ENCODE measurements at regions not wholly inside any gene's neighbourhood (a gene's known extent, or its start where the extent isn't known, plus 50 kb on each side); places are given as distances from the start of the nearest gene placed in this dataset.

DNA sequence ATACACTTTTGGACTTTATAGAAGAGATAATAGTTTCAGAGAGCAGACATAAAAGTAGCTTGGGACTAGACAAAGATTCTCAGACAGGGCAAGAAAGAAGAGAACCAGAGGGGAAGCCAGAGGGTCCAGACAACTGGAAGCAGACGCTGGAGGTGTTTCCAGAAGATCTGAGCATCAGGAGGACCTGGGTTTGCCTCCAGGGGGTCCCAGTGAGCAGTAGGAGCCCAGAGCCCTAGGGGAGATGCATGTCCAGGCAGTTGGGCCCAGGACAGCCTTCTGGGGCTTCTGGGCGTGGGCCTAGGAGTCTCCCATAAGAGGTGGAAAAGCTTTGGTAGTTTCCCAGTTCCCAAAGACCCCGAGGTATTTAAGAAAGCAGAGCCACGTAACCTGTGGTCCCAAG is 251.2 kb upstream of the ID2 start:
- ATAC-seq = no peak
- Histone ChIP-seq H3K36me3 (no peaks in the 10 kb centered on the region), H3K9me3 (no peaks in the 10 kb centered on the region), H3K4me3 (no peak overlapping the region), H3K27ac (no peak overlapping the region), H3K27me3 (no peaks in the 10 kb centered on the region), H3K4me1 (no peaks in the 10 kb centered on the region)
- no peak for TF ChIP-seq POLR2A (IDR thresholded peaks at IDR 0.05)
- TF ChIP-seq, protein P1, sequence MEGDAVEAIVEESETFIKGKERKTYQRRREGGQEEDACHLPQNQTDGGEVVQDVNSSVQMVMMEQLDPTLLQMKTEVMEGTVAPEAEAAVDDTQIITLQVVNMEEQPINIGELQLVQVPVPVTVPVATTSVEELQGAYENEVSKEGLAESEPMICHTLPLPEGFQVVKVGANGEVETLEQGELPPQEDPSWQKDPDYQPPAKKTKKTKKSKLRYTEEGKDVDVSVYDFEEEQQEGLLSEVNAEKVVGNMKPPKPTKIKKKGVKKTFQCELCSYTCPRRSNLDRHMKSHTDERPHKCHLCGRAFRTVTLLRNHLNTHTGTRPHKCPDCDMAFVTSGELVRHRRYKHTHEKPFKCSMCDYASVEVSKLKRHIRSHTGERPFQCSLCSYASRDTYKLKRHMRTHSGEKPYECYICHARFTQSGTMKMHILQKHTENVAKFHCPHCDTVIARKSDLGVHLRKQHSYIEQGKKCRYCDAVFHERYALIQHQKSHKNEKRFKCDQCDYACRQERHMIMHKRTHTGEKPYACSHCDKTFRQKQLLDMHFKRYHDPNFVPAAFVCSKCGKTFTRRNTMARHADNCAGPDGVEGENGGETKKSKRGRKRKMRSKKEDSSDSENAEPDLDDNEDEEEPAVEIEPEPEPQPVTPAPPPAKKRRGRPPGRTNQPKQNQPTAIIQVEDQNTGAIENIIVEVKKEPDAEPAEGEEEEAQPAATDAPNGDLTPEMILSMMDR (IDR thresholded peaks at IDR 0.05 in 4 of 5, conservative IDR thresholded peaks at IDR 0.05 in 1 of 5) = no peak
- intact Hi-C loops (cut with DNase I; ENCODE audit: low total_unique reads) = no loop called here
- in situ Hi-C loops (cut with MboI; ENCODE audit: low sequenced_read_pairs in 4 of 4) = no loop called here
- DNase-seq = no peak

DNA sequence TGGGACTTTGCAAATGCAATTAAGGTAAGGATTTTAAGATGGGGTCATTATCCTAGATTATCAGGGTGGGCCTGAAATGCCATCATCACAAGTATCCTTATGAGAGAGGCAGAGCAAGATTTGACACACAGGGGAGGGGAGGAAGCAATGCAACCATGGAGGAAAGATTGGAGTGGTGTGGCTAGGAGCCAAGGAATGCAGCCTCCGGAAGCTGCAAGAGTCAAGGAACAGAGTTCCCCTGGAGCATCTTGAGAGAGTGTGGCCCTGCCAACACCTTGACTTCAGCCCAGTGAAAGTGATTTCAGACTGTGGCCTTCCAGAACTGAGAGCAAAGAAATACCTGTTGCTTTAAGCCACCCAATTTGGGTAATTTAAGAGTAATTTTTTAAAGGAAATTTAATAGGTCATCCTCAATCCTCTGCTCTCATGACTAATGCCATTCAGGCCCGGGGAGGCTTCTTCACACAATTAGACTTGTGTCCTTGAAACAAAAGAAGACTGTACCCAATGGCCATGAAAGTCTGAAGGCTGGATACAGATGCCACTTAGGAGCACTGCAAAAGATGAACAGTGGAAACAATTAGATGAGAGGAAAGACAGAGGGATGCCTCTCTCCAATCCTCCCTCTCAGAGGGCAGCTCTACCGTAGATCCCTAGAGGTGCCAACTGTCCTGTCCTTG is 250.3 kb upstream of the ID2 start:
- H3K9me3 ChIP-seq = no peaks in the 10 kb centered on the region
- intact Hi-C loops (cut with DNase I; ENCODE audit: low total_unique reads) = no loop called here
- ATAC-seq (no peak), DNase-seq (no peak)
- H3K27ac ChIP-seq = no peak overlapping the region
- H3K4me1 ChIP-seq = no peaks in the 10 kb centered on the region
- no peaks in the 10 kb centered on the region for H3K27me3 ChIP-seq
- TF ChIP-seq, protein P1 (IDR thresholded peaks at IDR 0.05 in 4 of 5, conservative IDR thresholded peaks at IDR 0.05 in 1 of 5) = no peak
- no peak for TF ChIP-seq POLR2A (IDR thresholded peaks at IDR 0.05)
- no peaks in the 10 kb centered on the region for H3K36me3 ChIP-seq
- in situ Hi-C loops (cut with MboI; ENCODE audit: low sequenced_read_pairs in 4 of 4) = no loop called here
- H3K4me3 ChIP-seq = no peak overlapping the region

DNA sequence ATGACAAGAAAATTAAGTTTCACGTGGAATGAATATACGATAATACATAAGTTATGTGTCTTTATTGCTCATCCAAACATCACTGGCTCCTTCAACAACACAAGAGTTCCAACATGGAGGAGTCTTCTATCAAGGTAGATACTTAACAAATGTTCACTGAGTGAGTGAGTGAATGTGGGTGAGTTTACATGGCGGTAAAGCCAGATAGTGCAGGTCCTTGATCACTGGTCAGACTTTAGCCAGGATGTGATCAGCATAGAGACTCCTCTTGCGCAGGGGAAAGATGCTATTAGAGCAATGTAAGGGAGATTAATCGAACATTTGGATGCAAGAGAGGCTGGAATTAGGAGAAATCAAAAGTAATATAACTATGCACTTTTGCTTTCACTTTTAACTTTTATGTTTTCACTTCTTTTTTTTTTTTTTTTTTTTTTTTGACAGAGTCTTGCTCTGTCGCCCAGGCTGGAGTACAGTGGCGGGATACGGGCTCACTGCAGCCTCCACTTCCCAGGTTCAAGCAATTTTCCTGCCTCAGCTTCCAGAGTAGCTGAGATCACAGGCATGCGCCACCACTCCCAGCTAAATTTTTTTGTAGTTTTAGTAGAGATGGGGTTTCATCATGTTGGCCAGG is 249.0 kb upstream of the ID2 start:
- in situ Hi-C loops (cut with MboI; ENCODE audit: low sequenced_read_pairs in 4 of 4) (no loop called here), intact Hi-C loops (cut with DNase I; ENCODE audit: low total_unique reads) (no loop called here)

GRCh38 chr2:8433390-8433789 is 248.5 kb upstream of the ID2 start:
- intact Hi-C loops (cut with DNase I; ENCODE audit: low total_unique reads) (no loop called here), in situ Hi-C loops (cut with MboI; ENCODE audit: low sequenced_read_pairs in 4 of 4) (no loop called here)
- H3K27ac ChIP-seq = no peak overlapping the region
- H3K36me3 ChIP-seq = no peaks in the 10 kb centered on the region
- ATAC-seq (no peak), DNase-seq (no peak)
- no peaks in the 10 kb centered on the region for H3K4me1 ChIP-seq
- TF ChIP-seq POLR2A (IDR thresholded peaks at IDR 0.05) = no peak
- TF ChIP-seq, protein P1 (IDR thresholded peaks at IDR 0.05 in 4 of 5, conservative IDR thresholded peaks at IDR 0.05 in 1 of 5) = no peak
- H3K27me3 ChIP-seq = no peaks in the 10 kb centered on the region
- no peak overlapping the region for H3K4me3 ChIP-seq
- no peaks in the 10 kb centered on the region for H3K9me3 ChIP-seq

More for the DNA sequence above, 249.0 kb upstream of the ID2 start:
- DNase-seq (no peak), ATAC-seq (no peak)
- Histone ChIP-seq H3K4me1 (no peaks in the 10 kb centered on the region), H3K36me3 (no peaks in the 10 kb centered on the region), H3K27me3 (no peaks in the 10 kb centered on the region), H3K27ac (no peak overlapping the region), H3K4me3 (no peak overlapping the region), H3K9me3 (no peaks in the 10 kb centered on the region)
- TF ChIP-seq, protein P1 (IDR thresholded peaks at IDR 0.05 in 4 of 5, conservative IDR thresholded peaks at IDR 0.05 in 1 of 5) = no peak
- TF ChIP-seq POLR2A (IDR thresholded peaks at IDR 0.05) = no peak
